HepG2 (cell line): ENCODE measurements at regions not wholly inside any gene's neighbourhood (a gene's known extent, or its start where the extent isn't known, plus 50 kb on each side); places are given as distances from the start of the nearest gene placed in this dataset.

ENCODE experiments used
- ATAC-seq: fragments of 200-7000 bp; cut with Tn5 transposase; 3 replicates; pipeline ENCODE4 v1.9.1; 2020; ENCODE audit warnings: mild to moderate bottlenecking, moderate library complexity
- BruUV-seq: library from RNA; stranded (reverse); fragments of 400-500 nt; replicated peaks from 2 replicates; lab custom pipeline; 2021; lab: Mats Ljungman, UMichigan
- CTCF ChIA-PET: fragments of 300-600 bp; formaldehyde crosslinking; extraction: SDS; loops from one replicate; lab custom pipeline; 2021; ENCODE audit warnings: low total read pairs, inconsistent platforms, low intra/inter-chr PET ratio; lab: Yijun Ruan, JAX
- POLR2A ChIA-PET: fragments of 350-600 bp; sonication (Branson Sonifier 250); formaldehyde crosslinking; loops from one replicate; lab custom pipeline; 2020; ENCODE audit warnings: antibody characterized with exemption, inconsistent platforms; lab: Yijun Ruan, JAX
- DNase-seq: peaks from one replicate; pipeline ENCODE4 v3.0.0-alpha.2; 2015; ENCODE audit warnings: low spot score
- FAIRE-seq: peaks from 3 replicates; lab custom pipeline; 2011; peaks lifted over from hg19 to GRCh38; lab: Jason Lieb, UNC
- H2AFZ ChIP-seq: one replicate; pipeline ENCODE4 v1.6.1; 2011; ENCODE audit warnings: low read length, inconsistent platforms
- H3K27ac ChIP-seq: fragments of 300-600 bp; 3 replicates; pipeline ENCODE4 v1.8.0; 2011; ENCODE audit warnings: mixed run types, mild to moderate bottlenecking, mixed read lengths, low read length, inconsistent platforms; ENCODE audit not compliant: insufficient read depth; ENCODE audit errors: extremely low read length
- H3K27me3 ChIP-seq, 2 experiments: fragments of 200-600 bp in 1 of 2; 2 replicates in 1 of 2; 3 replicates in 1 of 2; pipeline versions ENCODE4 v1.6.0 to v1.8.0; 2011; ENCODE audit warnings: low read length in 2 of 2, mild to moderate bottlenecking in 2 of 2, moderate library complexity in 2 of 2, inconsistent platforms in 1 of 2; ENCODE audit not compliant: insufficient read depth in 2 of 2, control insufficient read depth in 1 of 2
- H3K36me3 ChIP-seq, 2 experiments: fragments of 200-600 bp in 1 of 2; replicated peaks in 1 of 2; 2 replicates in 1 of 2; 3 replicates in 1 of 2; pipeline versions ENCODE4 v1.5.1 to v1.8.0; 2011; ENCODE audit warnings: low read length in 2 of 2, inconsistent platforms in 1 of 2; ENCODE audit not compliant: insufficient read depth in 2 of 2, control insufficient read depth in 1 of 2
- H3K4me1 ChIP-seq: 2 replicates; pipeline ENCODE4 v1.5.1; 2012; ENCODE audit warnings: low read length, inconsistent platforms; ENCODE audit not compliant: insufficient read depth
- H3K4me2 ChIP-seq: 2 replicates; pipeline ENCODE4 v1.6.0; 2011; ENCODE audit warnings: low read depth, low read length, inconsistent platforms
- H3K4me3 ChIP-seq, 3 experiments: fragments of 200-600 bp in 1 of 3; sonication (generic), shearing (Covaris generic) in 1 of 3; replicated peaks in 1 of 3; 2 replicates each; pipeline ENCODE4 v1.5.1; 2011 to 2016; ENCODE audit warnings: low read length in 3 of 3, inconsistent platforms in 2 of 3, low read depth in 2 of 3, mild to moderate bottlenecking in 2 of 3, control low read depth in 1 of 3, mixed read lengths in 1 of 3; ENCODE audit not compliant: insufficient read depth in 1 of 3
- H3K79me2 ChIP-seq: one replicate; pipeline ENCODE4 v1.6.1; 2011; ENCODE audit warnings: low read length, inconsistent platforms; ENCODE audit not compliant: insufficient read depth
- H3K9ac ChIP-seq: 2 replicates; pipeline ENCODE4 v1.6.0; 2011; ENCODE audit warnings: mild to moderate bottlenecking, low read depth, low read length, inconsistent platforms; ENCODE audit not compliant: insufficient read depth
- H3K9me3 ChIP-seq: 2 replicates; pipeline ENCODE4 v1.5.1; 2012; ENCODE audit warnings: mild to moderate bottlenecking, low read length
- H4K20me1 ChIP-seq: 2 replicates; pipeline ENCODE4 v1.6.0; 2011; ENCODE audit warnings: inconsistent platforms, mild to moderate bottlenecking, low read length, moderate library complexity; ENCODE audit not compliant: insufficient read depth
- GTF2F1 ChIP-seq: fragments of 150-350 bp; IDR thresholded peaks from 2 replicates; pipeline ENCODE4 v1.6.1; 2014; ENCODE audit warnings: low read length
- IKZF1 ChIP-seq: fragments of 450-650 bp; IDR thresholded peaks from 2 replicates; pipeline ENCODE4 v1.7.1; 2016
- KAT7 ChIP-seq: IDR thresholded peaks from 2 replicates; pipeline ENCODE4 v1.6.1; 2018; ENCODE audit warnings: borderline replicate concordance, missing compliant biosample characterization
- POLR2G ChIP-seq: fragments of 200-400 bp; formaldehyde crosslinking; IDR thresholded peaks from 2 replicates; pipeline ENCODE4 v1.6.1; 2018; ENCODE audit warnings: mild to moderate bottlenecking, low read depth, low read length, moderate library complexity
- REPIN1 ChIP-seq: sonication (generic); formaldehyde crosslinking; IDR thresholded peaks from 2 replicates; pipeline ENCODE4 v1.8.0; 2022; ENCODE audit warnings: missing genetic modification reagents, low read depth, mild to moderate bottlenecking, borderline replicate concordance
- SETDB1 ChIP-seq: sonication (generic); formaldehyde crosslinking; IDR thresholded peaks from 2 replicates; pipeline ENCODE4 v1.5.1; 2020; ENCODE audit warnings: missing genetic modification reagents, mild to moderate bottlenecking, borderline replicate concordance
- SMAD3 ChIP-seq: sonication (generic); formaldehyde crosslinking; IDR thresholded peaks from 2 replicates; pipeline ENCODE4 v1.4.0; 2020; ENCODE audit warnings: missing genetic modification reagents
- TRIM22 ChIP-seq: fragments of 450-650 bp; IDR thresholded peaks from 2 replicates; pipeline ENCODE4 v1.6.1; 2017
- ZNF3 ChIP-seq: IDR thresholded peaks from 2 replicates; pipeline ENCODE4 v1.7.0; 2017; ENCODE audit warnings: inconsistent platforms
- ZNF30 ChIP-seq: sonication (generic); formaldehyde crosslinking; IDR thresholded peaks from 2 replicates; pipeline ENCODE4 v1.5.0; 2020; ENCODE audit warnings: mild to moderate bottlenecking, missing genetic modification reagents
- WGBS: methylation state at CpG from one replicate; pipeline ENCODE4 v1.1.6; 2017; ENCODE audit warnings: low lambda C conversion rate; 5-methylcytosine and 5-hydroxymethylcytosine counted together
- in situ Hi-C: cut with HindIII; loops from 2 replicates; pipeline ENCODE4 v1.10.0; 2017; ENCODE audit warnings: low pct_unique_long_range_greater_than_20kb; ENCODE audit not compliant: extremely low pct_ligation_motif_present
- intact Hi-C: fragments of 100-400 bp; cut with micrococcal nuclease; formaldehyde crosslinking; loops from one replicate; pipeline ENCODE4 v1.10.0; 2022; ENCODE audit not compliant: unreplicated experiment
- TF ChIP-seq, protein P1 (sequence below): sonication (generic); formaldehyde crosslinking; IDR thresholded peaks from 2 replicates; pipeline ENCODE4 v1.5.0; 2020; ENCODE audit warnings: mild to moderate bottlenecking, missing genetic modification reagents
- TF ChIP-seq, protein P2 (sequence below): sonication (generic); formaldehyde crosslinking; IDR thresholded peaks from 2 replicates; pipeline ENCODE4 v1.9.0; 2021; ENCODE audit warnings: missing genetic modification reagents, borderline replicate concordance
- TF ChIP-seq, protein P3 (sequence below): sonication (generic); formaldehyde crosslinking; IDR thresholded peaks from 2 replicates; pipeline ENCODE4 v1.4.0; 2020; ENCODE audit warnings: mild to moderate bottlenecking, missing genetic modification reagents

DNA sequence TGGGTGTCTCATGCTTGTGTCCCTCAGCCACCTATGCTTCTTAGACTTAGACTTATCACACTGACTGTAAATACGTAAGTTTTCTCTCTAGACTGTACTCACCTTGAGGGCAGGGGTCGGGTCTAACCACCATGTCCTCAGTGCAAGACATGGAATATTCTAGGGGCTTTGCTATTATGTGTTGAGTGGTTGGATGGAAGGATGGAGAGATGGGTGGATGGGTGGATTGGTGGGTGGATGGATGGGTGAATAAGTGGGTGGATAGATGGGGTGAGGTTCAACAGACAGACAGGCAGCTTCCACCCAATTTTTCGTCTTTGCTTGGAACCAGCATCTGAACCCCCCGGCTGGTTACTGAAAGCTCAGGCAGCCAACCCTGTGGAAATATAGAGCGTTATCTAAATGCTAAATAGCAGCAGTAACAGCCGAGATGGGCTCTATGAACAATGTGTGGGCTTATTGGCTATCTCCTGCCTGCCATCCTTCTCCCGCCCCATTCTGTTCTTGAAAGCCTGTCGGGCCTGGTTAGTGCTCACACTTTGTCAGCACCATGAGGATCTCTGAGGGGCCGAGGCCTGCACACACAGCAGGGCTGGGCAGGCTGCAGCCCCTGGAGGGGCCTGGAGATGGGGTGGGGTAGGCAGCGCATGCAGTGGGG, 130.7 kb downstream of the ACTL8 start:
- 16% methylated on average over 3 of the region's 10 CpGs for WGBS
- Histone ChIP-seq H3K4me3 (no peak overlapping the region), H3K4me2 (no peak overlapping the region), H3K4me1 (no peaks in the 10 kb centered on the region), H3K27me3 (peaks cover 3 to 19% of the 10 kb centered on the region in 2 experiments; a peak in 3 of 5 replicates), H4K20me1 (no peaks in the 10 kb centered on the region), H3K9me3 (no peaks in the 10 kb centered on the region)
- DNase-seq (no peak), ATAC-seq (no peak)
- intact Hi-C loops (no loop called here), in situ Hi-C loops (no loop called here)
- POLR2A ChIA-PET: no interaction called here
- no TSS peak for BruUV-seq
- TF ChIP-seq POLR2G: no peak
- TF ChIP-seq, all 625 proteins: peak for 0
- Histone ChIP-seq H3K9ac (no peak overlapping the region), H2AFZ (no peak overlapping the region), H3K27ac (no peak overlapping the region), H3K36me3 (no peaks in the 10 kb centered on the region), H3K79me2 (no peaks in the 10 kb centered on the region)
- FAIRE-seq: no peak
- CTCF ChIA-PET: no interaction called here

DNA sequence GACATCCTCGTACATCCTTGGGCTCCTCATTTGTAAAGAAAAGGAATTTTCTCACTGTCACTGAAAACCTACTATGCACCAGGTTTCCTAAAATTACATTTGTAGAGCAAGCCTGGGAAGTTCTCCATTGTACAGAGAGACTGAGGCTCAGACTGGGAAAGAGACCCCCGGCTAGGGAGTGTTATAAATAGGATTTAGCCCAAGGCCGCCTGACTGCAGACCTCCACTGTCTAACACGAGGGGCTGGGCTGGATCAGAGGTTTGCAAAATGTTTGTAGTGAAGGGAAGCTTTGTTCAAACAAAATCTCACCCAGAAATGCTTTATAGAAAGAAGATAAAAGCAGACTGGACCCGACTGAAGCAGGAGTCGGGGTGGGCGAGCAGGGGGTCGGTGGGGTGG, 131.3 kb downstream of the ACTL8 start:
- H3K4me2 ChIP-seq: no peak overlapping the region
- no peak for TF ChIP-seq ZNF30 (CRISPR knock-in tag)
- no peak for TF ChIP-seq GTF2F1
- no peak for TF ChIP-seq SMAD3 (CRISPR knock-in tag)
- no peak for TF ChIP-seq KAT7
- TF ChIP-seq REPIN1: no peak
- no peak for TF ChIP-seq IKZF1
- TF ChIP-seq, protein P1, sequence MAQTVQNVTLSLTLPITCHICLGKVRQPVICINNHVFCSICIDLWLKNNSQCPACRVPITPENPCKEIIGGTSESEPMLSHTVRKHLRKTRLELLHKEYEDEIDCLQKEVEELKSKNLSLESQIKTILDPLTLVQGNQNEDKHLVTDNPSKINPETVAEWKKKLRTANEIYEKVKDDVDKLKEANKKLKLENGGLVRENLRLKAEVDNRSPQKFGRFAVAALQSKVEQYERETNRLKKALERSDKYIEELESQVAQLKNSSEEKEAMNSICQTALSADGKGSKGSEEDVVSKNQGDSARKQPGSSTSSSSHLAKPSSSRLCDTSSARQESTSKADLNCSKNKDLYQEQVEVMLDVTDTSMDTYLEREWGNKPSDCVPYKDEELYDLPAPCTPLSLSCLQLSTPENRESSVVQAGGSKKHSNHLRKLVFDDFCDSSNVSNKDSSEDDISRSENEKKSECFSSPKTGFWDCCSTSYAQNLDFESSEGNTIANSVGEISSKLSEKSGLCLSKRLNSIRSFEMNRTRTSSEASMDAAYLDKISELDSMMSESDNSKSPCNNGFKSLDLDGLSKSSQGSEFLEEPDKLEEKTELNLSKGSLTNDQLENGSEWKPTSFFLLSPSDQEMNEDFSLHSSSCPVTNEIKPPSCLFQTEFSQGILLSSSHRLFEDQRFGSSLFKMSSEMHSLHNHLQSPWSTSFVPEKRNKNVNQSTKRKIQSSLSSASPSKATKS: no peak
- TF ChIP-seq TRIM22: no peak
- TF ChIP-seq, protein P2, sequence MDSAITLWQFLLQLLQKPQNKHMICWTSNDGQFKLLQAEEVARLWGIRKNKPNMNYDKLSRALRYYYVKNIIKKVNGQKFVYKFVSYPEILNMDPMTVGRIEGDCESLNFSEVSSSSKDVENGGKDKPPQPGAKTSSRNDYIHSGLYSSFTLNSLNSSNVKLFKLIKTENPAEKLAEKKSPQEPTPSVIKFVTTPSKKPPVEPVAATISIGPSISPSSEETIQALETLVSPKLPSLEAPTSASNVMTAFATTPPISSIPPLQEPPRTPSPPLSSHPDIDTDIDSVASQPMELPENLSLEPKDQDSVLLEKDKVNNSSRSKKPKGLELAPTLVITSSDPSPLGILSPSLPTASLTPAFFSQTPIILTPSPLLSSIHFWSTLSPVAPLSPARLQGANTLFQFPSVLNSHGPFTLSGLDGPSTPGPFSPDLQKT: no peak
- TF ChIP-seq, protein P3, sequence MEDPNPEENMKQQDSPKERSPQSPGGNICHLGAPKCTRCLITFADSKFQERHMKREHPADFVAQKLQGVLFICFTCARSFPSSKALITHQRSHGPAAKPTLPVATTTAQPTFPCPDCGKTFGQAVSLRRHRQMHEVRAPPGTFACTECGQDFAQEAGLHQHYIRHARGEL (CRISPR knock-in tag): no peak
- TF ChIP-seq SETDB1 (CRISPR knock-in tag): no peak
- no peak for TF ChIP-seq ZNF3 (CRISPR knock-in tag)

More for the DNA sequence above, 131.3 kb downstream of the ACTL8 start:
- no peak overlapping the region for H3K4me3 ChIP-seq
- no peak overlapping the region for H3K27ac ChIP-seq
- BruUV-seq: no TSS peak
- ChIA-PET CTCF (no interaction called here), POLR2A (no interaction called here)
- DNase-seq (no peak), FAIRE-seq (no peak), ATAC-seq (no peak)
- in situ Hi-C loops: no loop called here
- H3K9ac ChIP-seq: no peak overlapping the region
- peaks cover 3 to 25% of the 10 kb centered on the region in 2 experiments; a peak in 3 of 5 replicates for H3K27me3 ChIP-seq
- H3K79me2 ChIP-seq: no peaks in the 10 kb centered on the region
- no peak overlapping the region for H2AFZ ChIP-seq
- intact Hi-C loops: no loop called here
- H4K20me1 ChIP-seq: no peaks in the 10 kb centered on the region
- H3K36me3 ChIP-seq: no peaks in the 10 kb centered on the region
- 2% methylated on average over 7 of the region's 8 CpGs for WGBS
- H3K9me3 ChIP-seq: no peaks in the 10 kb centered on the region
- H3K4me1 ChIP-seq: no peaks in the 10 kb centered on the region
